ENCODE measurements at regions not wholly inside any gene's neighbourhood (a gene's known extent, or its start where the extent isn't known, plus 50 kb on each side); places are given as distances from the start of the nearest gene placed in this dataset.

- no peaks in the 10 kb centered on the region for H3K9me3 ChIP-seq (ENCODE audit: control insufficient read depth, low read length)
- no peak overlapping the region for H3K4me3 ChIP-seq (ENCODE audit: insufficient read depth, low read depth, low read length)
- no peaks in the 10 kb centered on the region for H3K36me3 ChIP-seq (ENCODE audit: control insufficient read depth, insufficient read depth, low read length)
- no peaks in the 10 kb centered on the region for H3K27me3 ChIP-seq (ENCODE audit: control insufficient read depth, insufficient read depth, low read length, poor library complexity, severe bottlenecking)
- WGBS, 2 experiments: 81 to 84% methylated on average over 9 of the region's 9 CpGs
- no peaks in the 10 kb centered on the region for H3K4me1 ChIP-seq (ENCODE audit: control insufficient read depth, insufficient read depth, low read length)
- H3K27ac ChIP-seq (ENCODE audit: insufficient read depth, low read depth, low read length, poor library complexity, severe bottlenecking): no peak overlapping the region
These were observed 255.1 kb downstream of the DCDC2C start for GRCh38 chr2:3958465-3958864.

DNA sequence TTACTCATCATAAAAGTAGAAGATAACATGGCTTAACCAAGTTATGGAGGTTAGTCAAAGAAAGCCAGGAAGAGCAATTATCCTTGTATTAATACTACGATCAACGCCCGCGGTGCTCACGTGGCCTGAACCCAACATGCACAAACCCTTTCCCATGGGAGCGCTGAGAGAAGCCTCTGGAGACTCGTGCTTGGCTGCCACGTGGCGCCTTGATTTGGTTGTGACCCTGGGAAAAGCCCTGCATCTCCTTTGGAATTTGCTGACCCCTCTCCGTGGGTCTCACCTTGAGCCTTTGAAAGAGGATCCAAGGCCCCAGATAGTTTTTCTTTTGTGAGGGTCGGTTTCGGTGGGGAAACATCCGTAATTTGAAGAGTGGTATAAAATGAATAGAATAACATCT, 255.6 kb downstream of the DCDC2C start:
- 61 to 64% methylated on average over 12 of the region's 13 CpGs for WGBS, 2 experiments
- Histone ChIP-seq H3K4me1 (ENCODE audit: control insufficient read depth, insufficient read depth, low read length) (no peaks in the 10 kb centered on the region), H3K36me3 (ENCODE audit: control insufficient read depth, insufficient read depth, low read length) (no peaks in the 10 kb centered on the region), H3K27ac (ENCODE audit: insufficient read depth, low read depth, low read length, poor library complexity, severe bottlenecking) (no peak overlapping the region), H3K9me3 (ENCODE audit: control insufficient read depth, low read length) (no peaks in the 10 kb centered on the region), H3K27me3 (ENCODE audit: control insufficient read depth, insufficient read depth, low read length, poor library complexity, severe bottlenecking) (no peaks in the 10 kb centered on the region), H3K4me3 (ENCODE audit: insufficient read depth, low read depth, low read length) (no peak overlapping the region)

- Histone ChIP-seq H3K27me3 (ENCODE audit: control insufficient read depth, insufficient read depth, low read length, poor library complexity, severe bottlenecking) (no peaks in the 10 kb centered on the region), H3K9me3 (ENCODE audit: control insufficient read depth, low read length) (no peaks in the 10 kb centered on the region), H3K36me3 (ENCODE audit: control insufficient read depth, insufficient read depth, low read length) (no peaks in the 10 kb centered on the region), H3K4me3 (ENCODE audit: insufficient read depth, low read depth, low read length) (no peak overlapping the region), H3K4me1 (ENCODE audit: control insufficient read depth, insufficient read depth, low read length) (no peaks in the 10 kb centered on the region), H3K27ac (ENCODE audit: insufficient read depth, low read depth, low read length, poor library complexity, severe bottlenecking) (no peak overlapping the region)
- 7 to 11% methylated on average over 2 of the region's 2 CpGs for WGBS, 2 experiments
These were observed 256.0 kb downstream of the DCDC2C start for GRCh38 chr2:3959372-3959771.

GRCh38 chr2:3960106-3960505, 256.7 kb downstream of the DCDC2C start:
- WGBS, 2 experiments: 85 to 91% methylated on average over 3 of the region's 3 CpGs

GRCh38 chr2:3962719-3963118, 259.3 kb downstream of the DCDC2C start:
- no peak overlapping the region for H3K4me3 ChIP-seq (ENCODE audit: insufficient read depth, low read depth, low read length)
- H3K27ac ChIP-seq (ENCODE audit: insufficient read depth, low read depth, low read length, poor library complexity, severe bottlenecking): no peak overlapping the region
- H3K9me3 ChIP-seq (ENCODE audit: control insufficient read depth, low read length): no peaks in the 10 kb centered on the region
- no peaks in the 10 kb centered on the region for H3K36me3 ChIP-seq (ENCODE audit: control insufficient read depth, insufficient read depth, low read length)
- H3K27me3 ChIP-seq (ENCODE audit: control insufficient read depth, insufficient read depth, low read length, poor library complexity, severe bottlenecking): no peaks in the 10 kb centered on the region
- WGBS, 2 experiments: 94 to 96% methylated on average over 5 of the region's 5 CpGs
- H3K4me1 ChIP-seq (ENCODE audit: control insufficient read depth, insufficient read depth, low read length): no peaks in the 10 kb centered on the region

More at GRCh38 chr2:3960106-3960505, 256.7 kb downstream of the DCDC2C start:
- Histone ChIP-seq H3K9me3 (ENCODE audit: control insufficient read depth, low read length) (no peaks in the 10 kb centered on the region), H3K27me3 (ENCODE audit: control insufficient read depth, insufficient read depth, low read length, poor library complexity, severe bottlenecking) (no peaks in the 10 kb centered on the region), H3K36me3 (ENCODE audit: control insufficient read depth, insufficient read depth, low read length) (no peaks in the 10 kb centered on the region), H3K4me1 (ENCODE audit: control insufficient read depth, insufficient read depth, low read length) (no peaks in the 10 kb centered on the region), H3K4me3 (ENCODE audit: insufficient read depth, low read depth, low read length) (no peak overlapping the region), H3K27ac (ENCODE audit: insufficient read depth, low read depth, low read length, poor library complexity, severe bottlenecking) (no peak overlapping the region)

DNA sequence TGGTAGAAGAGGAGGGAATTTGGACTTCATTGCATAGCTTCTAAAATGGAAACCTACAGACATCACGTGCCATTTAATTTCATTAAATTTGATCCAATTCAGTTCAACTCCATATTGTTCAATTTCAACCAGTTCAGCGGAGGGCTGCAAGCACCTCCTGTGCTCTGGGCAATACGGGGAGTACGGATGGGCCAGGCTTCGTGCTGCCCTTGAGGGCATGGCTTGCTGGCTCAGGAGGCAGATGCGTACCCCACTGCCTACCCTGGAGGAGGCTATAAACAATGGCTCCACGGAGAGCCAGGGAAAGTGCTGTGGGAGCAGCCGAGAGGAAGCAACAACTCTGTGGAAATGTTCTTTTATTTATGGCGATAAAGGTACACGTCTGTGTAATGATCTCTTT, 261.8 kb downstream of the DCDC2C start:
- 84 to 86% methylated on average over 10 of the region's 10 CpGs for WGBS, 2 experiments
- Histone ChIP-seq H3K4me1 (ENCODE audit: control insufficient read depth, insufficient read depth, low read length) (no peaks in the 10 kb centered on the region), H3K4me3 (ENCODE audit: insufficient read depth, low read depth, low read length) (no peak overlapping the region), H3K36me3 (ENCODE audit: control insufficient read depth, insufficient read depth, low read length) (no peaks in the 10 kb centered on the region), H3K9me3 (ENCODE audit: control insufficient read depth, low read length) (no peaks in the 10 kb centered on the region), H3K27ac (ENCODE audit: insufficient read depth, low read depth, low read length, poor library complexity, severe bottlenecking) (no peak overlapping the region), H3K27me3 (ENCODE audit: control insufficient read depth, insufficient read depth, low read length, poor library complexity, severe bottlenecking) (no peaks in the 10 kb centered on the region)

DNA sequence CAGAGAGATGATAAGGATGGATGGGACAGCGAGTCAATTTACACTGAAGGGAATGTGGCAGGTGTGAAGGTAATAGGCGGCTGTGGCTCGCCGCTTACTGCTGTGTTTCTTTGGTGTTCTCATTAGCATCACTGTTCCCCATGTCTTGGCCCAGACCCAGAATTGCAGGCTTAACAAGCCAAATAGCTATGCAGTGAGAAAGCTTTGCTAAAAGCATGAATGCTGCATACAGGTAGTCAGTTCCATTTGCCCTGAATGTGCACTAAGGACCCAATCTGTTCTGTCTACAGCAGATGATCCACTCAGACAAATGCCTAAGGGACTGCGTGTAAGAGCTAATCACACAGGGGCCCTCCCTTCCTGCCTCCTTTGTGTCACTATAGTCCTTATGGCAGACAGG, 262.6 kb downstream of the DCDC2C start:
- Histone ChIP-seq H3K27ac (ENCODE audit: insufficient read depth, low read depth, low read length, poor library complexity, severe bottlenecking) (no peak overlapping the region), H3K4me3 (ENCODE audit: insufficient read depth, low read depth, low read length) (no peak overlapping the region), H3K36me3 (ENCODE audit: control insufficient read depth, insufficient read depth, low read length) (no peaks in the 10 kb centered on the region), H3K27me3 (ENCODE audit: control insufficient read depth, insufficient read depth, low read length, poor library complexity, severe bottlenecking) (no peaks in the 10 kb centered on the region), H3K9me3 (ENCODE audit: control insufficient read depth, low read length) (no peaks in the 10 kb centered on the region), H3K4me1 (ENCODE audit: control insufficient read depth, insufficient read depth, low read length) (no peaks in the 10 kb centered on the region)
- WGBS, 2 experiments: 90 to 96% methylated on average over 5 of the region's 5 CpGs

DNA sequence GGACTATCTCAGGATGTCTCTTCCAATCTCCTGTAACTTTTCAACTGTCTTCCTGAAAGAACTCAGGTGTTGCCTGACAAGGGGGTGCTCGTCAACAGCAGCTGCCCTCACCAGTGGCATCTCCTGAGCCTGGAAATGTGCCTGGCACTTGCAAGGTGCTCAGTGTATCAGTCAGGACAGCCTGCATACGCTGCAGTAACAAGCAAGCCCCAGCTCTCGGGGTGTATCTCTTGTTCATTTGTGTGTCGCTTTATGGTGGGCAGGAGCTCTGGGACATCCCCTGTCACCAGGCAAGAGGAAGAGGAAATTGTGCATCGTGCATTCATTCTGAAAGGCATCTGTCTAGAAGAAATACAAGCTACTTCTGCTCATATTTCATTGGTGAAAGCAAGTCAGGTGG, 263.1 kb downstream of the DCDC2C start:
- Histone ChIP-seq H3K27ac (ENCODE audit: insufficient read depth, low read depth, low read length, poor library complexity, severe bottlenecking) (no peak overlapping the region), H3K4me1 (ENCODE audit: control insufficient read depth, insufficient read depth, low read length) (no peaks in the 10 kb centered on the region), H3K4me3 (ENCODE audit: insufficient read depth, low read depth, low read length) (no peak overlapping the region), H3K27me3 (ENCODE audit: control insufficient read depth, insufficient read depth, low read length, poor library complexity, severe bottlenecking) (no peaks in the 10 kb centered on the region), H3K36me3 (ENCODE audit: control insufficient read depth, insufficient read depth, low read length) (no peaks in the 10 kb centered on the region), H3K9me3 (ENCODE audit: control insufficient read depth, low read length) (no peaks in the 10 kb centered on the region)
- 95 to 98% methylated on average over 5 of the region's 5 CpGs for WGBS, 2 experiments

GRCh38 chr2:3968736-3969135, 265.4 kb downstream of the DCDC2C start:
- 90 to 91% methylated on average over 6 of the region's 6 CpGs for WGBS, 2 experiments
- H3K27me3 ChIP-seq (ENCODE audit: control insufficient read depth, insufficient read depth, low read length, poor library complexity, severe bottlenecking): no peaks in the 10 kb centered on the region
- no peak overlapping the region for H3K4me3 ChIP-seq (ENCODE audit: insufficient read depth, low read depth, low read length)
- H3K27ac ChIP-seq (ENCODE audit: insufficient read depth, low read depth, low read length, poor library complexity, severe bottlenecking): no peak overlapping the region
- no peaks in the 10 kb centered on the region for H3K4me1 ChIP-seq (ENCODE audit: control insufficient read depth, insufficient read depth, low read length)
- H3K36me3 ChIP-seq (ENCODE audit: control insufficient read depth, insufficient read depth, low read length): no peaks in the 10 kb centered on the region
- H3K9me3 ChIP-seq (ENCODE audit: control insufficient read depth, low read length): no peaks in the 10 kb centered on the region

GRCh38 chr2:3970791-3971651, 267.6 kb downstream of the DCDC2C start:
- no peak overlapping the region for H3K27ac ChIP-seq (ENCODE audit: insufficient read depth, low read depth, low read length, poor library complexity, severe bottlenecking)
- no peaks in the 10 kb centered on the region for H3K4me1 ChIP-seq (ENCODE audit: control insufficient read depth, insufficient read depth, low read length)
- no peaks in the 10 kb centered on the region for H3K9me3 ChIP-seq (ENCODE audit: control insufficient read depth, low read length)
- H3K4me3 ChIP-seq (ENCODE audit: insufficient read depth, low read depth, low read length): no peak overlapping the region
- WGBS, 2 experiments: 93 to 94% methylated on average over 17 of the region's 17 CpGs
- no peaks in the 10 kb centered on the region for H3K27me3 ChIP-seq (ENCODE audit: control insufficient read depth, insufficient read depth, low read length, poor library complexity, severe bottlenecking)
- H3K36me3 ChIP-seq (ENCODE audit: control insufficient read depth, insufficient read depth, low read length): no peaks in the 10 kb centered on the region

Data from ectodermal cell (in vitro differentiated cells).